ENCODE measurements at regions not wholly inside any gene's neighbourhood (a gene's known extent, or its start where the extent isn't known, plus 50 kb on each side); places are given as distances from the start of the nearest gene placed in this dataset.

DNA sequence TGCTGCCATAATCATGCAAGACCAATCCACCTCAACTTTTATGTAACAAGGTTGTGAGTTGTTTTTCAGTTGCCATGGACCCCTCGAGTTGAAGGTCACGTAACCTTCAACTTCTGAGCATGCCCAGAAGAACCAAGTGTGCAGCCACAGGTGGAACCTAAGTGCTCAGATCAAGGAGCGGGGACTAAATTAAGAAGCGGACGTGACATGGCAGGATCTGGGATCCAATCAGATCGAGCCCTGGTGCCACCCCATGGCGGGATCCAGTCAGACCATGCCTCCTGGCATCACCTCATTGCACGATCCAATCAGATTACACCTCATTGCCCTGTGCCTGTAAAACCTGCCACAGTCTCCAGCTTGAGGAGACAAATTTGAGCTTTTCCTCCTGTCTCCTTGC is 204.5 kb upstream of the CDH5 start:
- H3K4me1 Mint-ChIP-seq: no peaks in the 10 kb centered on the region
- Histone ChIP-seq H3K9me3 (ENCODE audit: control insufficient read depth in 2 of 3, low read length in 3 of 3) (no peaks in the 10 kb centered on the region), H3K4me3 (ENCODE audit: low read length) (no peak overlapping the region), H3K27me3 (ENCODE audit: control insufficient read depth in 2 of 2, insufficient read depth in 2 of 2, low read length in 2 of 2) (no peaks in the 10 kb centered on the region), H3K36me3 (ENCODE audit: control insufficient read depth in 2 of 3, insufficient read depth in 3 of 3, low read length in 3 of 3) (no peaks in the 10 kb centered on the region), H3K27ac (ENCODE audit: low read depth, low read length) (no peak overlapping the region), H3K4me1 (ENCODE audit: control insufficient read depth in 2 of 2, insufficient read depth in 2 of 2, low read length in 2 of 2) (no peaks in the 10 kb centered on the region)
- peaks cover 0 to 15% (median 12%) of the 10 kb centered on the region in 5 donors for H3K27me3 Mint-ChIP-seq
- ChIA-PET CTCF (no interaction called here), POLR2A (no interaction called here)
- ATAC-seq (no peak), DNase-seq (no peak)
- no peaks in the 10 kb centered on the region for H3K36me3 Mint-ChIP-seq
- H3K4me3 Mint-ChIP-seq: no peak overlapping the region
- H3K9me3 Mint-ChIP-seq: no peaks in the 10 kb centered on the region
- no peak overlapping the region for H3K27ac Mint-ChIP-seq
- intact Hi-C loops (cut with micrococcal nuclease): no loop called here

- no peak overlapping the region for H3K27ac ChIP-seq (ENCODE audit: low read depth, low read length)
- no peaks in the 10 kb centered on the region for H3K9me3 ChIP-seq (ENCODE audit: control insufficient read depth in 2 of 3, low read length in 3 of 3)
- H3K36me3 ChIP-seq (ENCODE audit: control insufficient read depth in 2 of 3, insufficient read depth in 3 of 3, low read length in 3 of 3): no peaks in the 10 kb centered on the region
- Mint-ChIP-seq H3K4me1 (no peaks in the 10 kb centered on the region), H3K4me3 (no peak overlapping the region), H3K27ac (no peak overlapping the region), H3K36me3 (no peaks in the 10 kb centered on the region), H3K9me3 (no peaks in the 10 kb centered on the region), H3K27me3 (peaks cover 0 to 18% (median 12%) of the 10 kb centered on the region in 5 donors)
- intact Hi-C loops (cut with micrococcal nuclease): no loop called here
- H3K27me3 ChIP-seq (ENCODE audit: control insufficient read depth in 2 of 2, insufficient read depth in 2 of 2, low read length in 2 of 2): no peaks in the 10 kb centered on the region
- ChIA-PET POLR2A (no interaction called here), CTCF (interaction anchor here (0.6 kb wide), 1 partner anchor 9 kb away, joined by 3 read pairs; no protein-coding TSS in a partner anchor)
- ATAC-seq (no peak), DNase-seq (no peak)
- no peak overlapping the region for H3K4me3 ChIP-seq (ENCODE audit: low read length)
- H3K4me1 ChIP-seq (ENCODE audit: control insufficient read depth in 2 of 2, insufficient read depth in 2 of 2, low read length in 2 of 2): no peaks in the 10 kb centered on the region
Measured at GRCh38 chr16:66161269-66161668, 205.2 kb upstream of the CDH5 start.

GRCh38 chr16:66159987-66160386 is 206.5 kb upstream of the CDH5 start:
- H3K4me3 Mint-ChIP-seq: no peak overlapping the region
- Histone ChIP-seq H3K4me3 (ENCODE audit: low read length) (no peak overlapping the region), H3K4me1 (ENCODE audit: control insufficient read depth in 2 of 2, insufficient read depth in 2 of 2, low read length in 2 of 2) (no peaks in the 10 kb centered on the region), H3K27me3 (ENCODE audit: control insufficient read depth in 2 of 2, insufficient read depth in 2 of 2, low read length in 2 of 2) (no peaks in the 10 kb centered on the region), H3K9me3 (ENCODE audit: control insufficient read depth in 2 of 3, low read length in 3 of 3) (no peaks in the 10 kb centered on the region), H3K27ac (ENCODE audit: low read depth, low read length) (no peak overlapping the region), H3K36me3 (ENCODE audit: control insufficient read depth in 2 of 3, insufficient read depth in 3 of 3, low read length in 3 of 3) (no peaks in the 10 kb centered on the region)
- DNase-seq (no peak), ATAC-seq (no peak)
- POLR2A ChIA-PET: no interaction called here
- intact Hi-C loops (cut with micrococcal nuclease): no loop called here
- H3K36me3 Mint-ChIP-seq: no peaks in the 10 kb centered on the region
- CTCF ChIA-PET: no interaction called here
- no peak overlapping the region for H3K27ac Mint-ChIP-seq
- H3K9me3 Mint-ChIP-seq: no peaks in the 10 kb centered on the region
- peaks cover 0 to 21% (median 7%) of the 10 kb centered on the region in 5 donors for H3K27me3 Mint-ChIP-seq
- no peaks in the 10 kb centered on the region for H3K4me1 Mint-ChIP-seq

- Mint-ChIP-seq H3K36me3 (no peaks in the 10 kb centered on the region), H3K27ac (no peak overlapping the region), H3K9me3 (no peaks in the 10 kb centered on the region), H3K4me1 (peaks cover 0 to 4% (median 0%) of the 10 kb centered on the region in 7 donors), H3K4me3 (no peak overlapping the region), H3K27me3 (peaks cover 0 to 17% (median 3%) of the 10 kb centered on the region in 5 donors)
- Histone ChIP-seq H3K27ac (ENCODE audit: low read depth, low read length) (no peak overlapping the region), H3K36me3 (ENCODE audit: control insufficient read depth in 2 of 3, insufficient read depth in 3 of 3, low read length in 3 of 3) (no peaks in the 10 kb centered on the region), H3K9me3 (ENCODE audit: control insufficient read depth in 2 of 3, low read length in 3 of 3) (no peaks in the 10 kb centered on the region), H3K4me1 (ENCODE audit: control insufficient read depth in 2 of 2, insufficient read depth in 2 of 2, low read length in 2 of 2) (no peaks in the 10 kb centered on the region), H3K4me3 (ENCODE audit: low read length) (no peak overlapping the region), H3K27me3 (ENCODE audit: control insufficient read depth in 2 of 2, insufficient read depth in 2 of 2, low read length in 2 of 2) (no peaks in the 10 kb centered on the region)
- ChIA-PET POLR2A (interaction anchor here (0.6 kb wide), 1 partner anchor 35 kb away, joined by 3 read pairs; no protein-coding TSS in a partner anchor), CTCF (no interaction called here)
- intact Hi-C loops (cut with micrococcal nuclease): no loop called here
- DNase-seq (no peak), ATAC-seq (no peak)
Measured at GRCh38 chr16:66156538-66156937, 210.0 kb upstream of the CDH5 start.

DNA sequence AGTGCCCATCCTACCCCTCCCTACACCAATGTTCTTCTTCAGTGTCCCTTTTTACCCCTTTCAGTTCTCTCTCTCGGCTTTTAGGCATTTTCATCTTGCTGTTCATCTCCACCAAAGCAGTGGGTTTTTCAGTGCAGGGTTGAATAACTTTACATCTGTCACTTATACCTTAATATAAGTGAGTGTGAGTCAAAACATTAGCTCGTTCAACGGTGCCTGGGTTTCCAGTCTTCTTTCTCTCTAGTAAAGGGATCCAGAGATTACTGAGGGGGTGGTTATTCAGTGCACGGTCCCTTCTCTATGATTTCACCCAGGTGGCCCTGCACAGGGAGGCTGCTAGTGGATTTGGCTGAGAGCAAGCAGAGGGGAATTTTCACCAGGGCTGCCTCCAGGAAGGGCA is 210.6 kb upstream of the CDH5 start:
- H3K9me3 ChIP-seq (ENCODE audit: control insufficient read depth in 2 of 3, low read length in 3 of 3): no peaks in the 10 kb centered on the region
- H3K36me3 Mint-ChIP-seq: no peaks in the 10 kb centered on the region
- POLR2A ChIA-PET: interaction anchor here (0.6 kb wide), 1 partner anchor 34 kb away, joined by 3 read pairs; no protein-coding TSS in a partner anchor
- H3K27me3 Mint-ChIP-seq: peaks cover 0 to 17% (median 3%) of the 10 kb centered on the region in 5 donors
- no peak overlapping the region for H3K27ac ChIP-seq (ENCODE audit: low read depth, low read length)
- intact Hi-C loops (cut with micrococcal nuclease): no loop called here
- CTCF ChIA-PET: no interaction called here
- no peaks in the 10 kb centered on the region for H3K36me3 ChIP-seq (ENCODE audit: control insufficient read depth in 2 of 3, insufficient read depth in 3 of 3, low read length in 3 of 3)
- no peaks in the 10 kb centered on the region for H3K9me3 Mint-ChIP-seq
- H3K4me3 Mint-ChIP-seq: no peak overlapping the region
- DNase-seq: no peak
- no peaks in the 10 kb centered on the region for H3K27me3 ChIP-seq (ENCODE audit: control insufficient read depth in 2 of 2, insufficient read depth in 2 of 2, low read length in 2 of 2)
- no peaks in the 10 kb centered on the region for H3K4me1 ChIP-seq (ENCODE audit: control insufficient read depth in 2 of 2, insufficient read depth in 2 of 2, low read length in 2 of 2)
- no peak for ATAC-seq
- no peak overlapping the region for H3K4me3 ChIP-seq (ENCODE audit: low read length)
- H3K27ac Mint-ChIP-seq: no peak overlapping the region
- H3K4me1 Mint-ChIP-seq: peaks cover 0 to 6% (median under 1%) of the 10 kb centered on the region in 7 donors

- Histone ChIP-seq H3K4me3 (ENCODE audit: low read length) (no peak overlapping the region), H3K9me3 (ENCODE audit: control insufficient read depth in 2 of 3, low read length in 3 of 3) (no peaks in the 10 kb centered on the region), H3K27ac (ENCODE audit: low read depth, low read length) (no peak overlapping the region), H3K27me3 (ENCODE audit: control insufficient read depth in 2 of 2, insufficient read depth in 2 of 2, low read length in 2 of 2) (no peaks in the 10 kb centered on the region), H3K36me3 (ENCODE audit: control insufficient read depth in 2 of 3, insufficient read depth in 3 of 3, low read length in 3 of 3) (no peaks in the 10 kb centered on the region), H3K4me1 (ENCODE audit: control insufficient read depth in 2 of 2, insufficient read depth in 2 of 2, low read length in 2 of 2) (no peaks in the 10 kb centered on the region)
- Mint-ChIP-seq H3K36me3 (no peaks in the 10 kb centered on the region), H3K27ac (peak overlapping the region in 1 of 9 donors; percentile 40), H3K27me3 (peaks cover 0 to 17% (median 4%) of the 10 kb centered on the region in 5 donors), H3K4me1 (peaks cover 0 to 14% (median 3%) of the 10 kb centered on the region in 7 donors), H3K9me3 (peaks cover 0 to 5% (median 0%) of the 10 kb centered on the region in 11 donors), H3K4me3 (peak overlapping the region in 1 of 10 donors; percentile 35)
- POLR2A ChIA-PET: no interaction called here
- CTCF ChIA-PET: no interaction called here
- intact Hi-C loops (cut with micrococcal nuclease): no loop called here
- DNase-seq (no peak), ATAC-seq (no peak)
Measured at GRCh38 chr16:66154801-66155200, 211.7 kb upstream of the CDH5 start.

- Mint-ChIP-seq H3K4me1 (peaks cover 0 to 14% (median 3%) of the 10 kb centered on the region in 7 donors), H3K27me3 (peaks cover 4 to 30% (median 7%) of the 10 kb centered on the region in 5 donors), H3K9me3 (peaks cover 0 to 5% (median 0%) of the 10 kb centered on the region in 11 donors), H3K36me3 (no peaks in the 10 kb centered on the region), H3K27ac (peak overlapping the region in 1 of 9 donors; percentile 95), H3K4me3 (no peak overlapping the region)
- Histone ChIP-seq H3K9me3 (ENCODE audit: control insufficient read depth in 2 of 3, low read length in 3 of 3) (no peaks in the 10 kb centered on the region), H3K4me3 (ENCODE audit: low read length) (no peak overlapping the region), H3K4me1 (ENCODE audit: control insufficient read depth in 2 of 2, insufficient read depth in 2 of 2, low read length in 2 of 2) (no peaks in the 10 kb centered on the region), H3K27ac (ENCODE audit: low read depth, low read length) (no peak overlapping the region), H3K27me3 (ENCODE audit: control insufficient read depth in 2 of 2, insufficient read depth in 2 of 2, low read length in 2 of 2) (no peaks in the 10 kb centered on the region), H3K36me3 (ENCODE audit: control insufficient read depth in 2 of 3, insufficient read depth in 3 of 3, low read length in 3 of 3) (no peaks in the 10 kb centered on the region)
- no peak for ATAC-seq
- ChIA-PET CTCF (no interaction called here), POLR2A (no interaction called here)
- no peak for DNase-seq
- intact Hi-C loops (cut with micrococcal nuclease): no loop called here
Measured at GRCh38 chr16:66152823-66153393, 213.6 kb upstream of the CDH5 start.

Measured in naive thymus-derived CD4-positive, alpha-beta T cell (primary cell).